ENCODE measurements at regions not wholly inside any gene's neighbourhood (a gene's known extent, or its start where the extent isn't known, plus 50 kb on each side); places are given as distances from the start of the nearest gene placed in this dataset.

- TF ChIP-seq CREM (IDR thresholded peaks at IDR 0.05) (peak; percentile 58; the same call in 1 of the 2 replicates), CREM (CRISPR knock-in tag; IDR thresholded peaks at IDR 0.05) (no peak), ONECUT2 (CRISPR knock-in tag; IDR thresholded peaks at IDR 0.05) (0 out of 2 replicates have a peak, but pooled peaks have one; percentile 16), HDAC1 (CRISPR knock-in tag; IDR thresholded peaks at IDR 0.05) (peak; percentile 63)
Observed at GRCh38 chr6:27839626-27840475, 72.3 kb downstream of the OR2B2 start (continued).

- Histone ChIP-seq H3K4me2 (ENCODE audit: low read depth, low read length) (peak overlapping the region; percentile 78), H3K27ac (ENCODE audit: extremely low read length, insufficient read depth, low read length) (peak overlapping the region; percentile 92), H3K4me1 (ENCODE audit: insufficient read depth, low read length) (peaks cover 33% of the 10 kb centered on the region), H3K79me2 (ENCODE audit: insufficient read depth, low read length) (peaks cover 30% of the 10 kb centered on the region), H4K20me1 (ENCODE audit: insufficient read depth, low read length) (no peaks in the 10 kb centered on the region), H3K27me3 (ENCODE audit: control insufficient read depth in 1 of 2, insufficient read depth in 2 of 2, low read length in 2 of 2) (no peaks in the 10 kb centered on the region; a peak in 1 of 5 replicates), H3K9me3 (ENCODE audit: low read length) (no peaks in the 10 kb centered on the region), H3K9ac (ENCODE audit: insufficient read depth, low read depth, low read length) (peak overlapping the region; percentile 93), H3K36me3 (replicated peaks in 1 of 2; ENCODE audit: control insufficient read depth in 1 of 2, insufficient read depth in 2 of 2, low read length in 2 of 2) (peaks cover 0 to 2% of the 10 kb centered on the region in 2 experiments; a peak in 1 of 5 replicates), H2AFZ (ENCODE audit: low read length) (no peak overlapping the region), H3K4me3 (replicated peaks in 1 of 3; ENCODE audit: insufficient read depth in 1 of 3, low read depth in 2 of 3, low read length in 3 of 3) (peak overlapping the region; percentile 68 to 84 (median 79))
- peak; percentile 55 for ATAC-seq
- intact Hi-C loops (cut with micrococcal nuclease; ENCODE audit: unreplicated experiment): loop anchor here (1.0 to 10.0 kb wide), 5 partner anchors 26 to 1717 kb away; a partner anchor contains a TSS
- in situ Hi-C loops (cut with HindIII; ENCODE audit: extremely low pct_ligation_motif_present, low pct_unique_long_range_greater_than_20kb): loop anchor here (5.0 to 10.0 kb wide), 2 partner anchors 53 to 1634 kb away; a partner anchor contains a TSS
- WGBS (ENCODE audit: low lambda C conversion rate): under 1% methylated on average over 24 of the region's 31 CpGs
- CTCF ChIA-PET (ENCODE audit: low intra/inter-chr PET ratio, low total read pairs): no interaction called here
- FAIRE-seq: no peak
- no TSS peak for BruUV-seq (replicated peaks)
- POLR2A ChIA-PET: interaction anchor here (0.9 to 6.7 kb wide), 31 partner anchors 8 to 1846 kb away, joined by 3 to 323 read pairs (median 8); partner anchors contain the start of genes TRIM27, ZKSCAN8, ZNF184 and ZSCAN31
- DNase-seq (ENCODE audit: low spot score): peak; percentile 57
- TF ChIP-seq PITX1 (CRISPR knock-in tag; IDR thresholded peaks at IDR 0.05): no peak
- 0 out of 2 replicates have a peak, but pooled peaks have one; percentile 44 for TF ChIP-seq ARID2 (CRISPR knock-in tag; IDR thresholded peaks at IDR 0.05; ENCODE audit: borderline replicate concordance)
- no peak; the same call in 1 of the 2 replicates for TF ChIP-seq ZNF616 (CRISPR knock-in tag; IDR thresholded peaks at IDR 0.05; ENCODE audit: low read depth)
- TF ChIP-seq ZNF782 (CRISPR knock-in tag; IDR thresholded peaks at IDR 0.05; ENCODE audit: borderline replicate concordance): peak; percentile 96
- TF ChIP-seq CREM (IDR thresholded peaks at IDR 0.05): no peak
- TF ChIP-seq CREM (CRISPR knock-in tag; IDR thresholded peaks at IDR 0.05): no peak
- TF ChIP-seq ADNP (CRISPR knock-in tag; IDR thresholded peaks at IDR 0.05): no peak
- TF ChIP-seq NRL (CRISPR knock-in tag; IDR thresholded peaks at IDR 0.05; ENCODE audit: borderline replicate concordance): peak; percentile 95
- 0 out of 2 replicates have a peak, but pooled peaks have one; percentile 32 for TF ChIP-seq ZNF589 (CRISPR knock-in tag; conservative IDR thresholded peaks at IDR 0.05)
- peak; percentile 43; the same call in 1 of the 2 replicates for TF ChIP-seq ZNF484 (CRISPR knock-in tag; IDR thresholded peaks at IDR 0.05; ENCODE audit: borderline replicate concordance, low read depth)
- TF ChIP-seq ZHX2 (IDR thresholded peaks at IDR 0.05; ENCODE audit: low read depth): no peak
- no peak for TF ChIP-seq ZHX2 (CRISPR knock-in tag; IDR thresholded peaks at IDR 0.05; ENCODE audit: borderline replicate concordance)
- no peak for TF ChIP-seq ZNF564 (CRISPR knock-in tag; IDR thresholded peaks at IDR 0.05)
- peak; percentile 50; the same call in 1 of the 3 replicates for TF ChIP-seq MXI1 (IDR thresholded peaks at IDR 0.05; ENCODE audit: borderline replicate concordance, low read depth, low read length)
Observed at GRCh38 chr6:27838945-27839625, 73.1 kb downstream of the OR2B2 start.

All from HepG2 (cell line).